NCI-H2196 treated with DMSO at 0.1 percent for 48 hours (cell line): ENCODE measurements at regions not wholly inside any gene's neighbourhood (a gene's known extent, or its start where the extent isn't known, plus 50 kb on each side); places are given as distances from the start of the nearest gene placed in this dataset.
"Not testable (repeated sequence)": the region's sequence is repeated elsewhere in the genome, so short reads cannot be mapped to it uniquely, and the experiment has no call there.

ENCODE experiments used
- DNase-seq: peaks from one replicate; lab custom pipeline; 2025; ENCODE audit not compliant: unreplicated experiment; lab: John Stamatoyannopoulos, UW

DNA sequence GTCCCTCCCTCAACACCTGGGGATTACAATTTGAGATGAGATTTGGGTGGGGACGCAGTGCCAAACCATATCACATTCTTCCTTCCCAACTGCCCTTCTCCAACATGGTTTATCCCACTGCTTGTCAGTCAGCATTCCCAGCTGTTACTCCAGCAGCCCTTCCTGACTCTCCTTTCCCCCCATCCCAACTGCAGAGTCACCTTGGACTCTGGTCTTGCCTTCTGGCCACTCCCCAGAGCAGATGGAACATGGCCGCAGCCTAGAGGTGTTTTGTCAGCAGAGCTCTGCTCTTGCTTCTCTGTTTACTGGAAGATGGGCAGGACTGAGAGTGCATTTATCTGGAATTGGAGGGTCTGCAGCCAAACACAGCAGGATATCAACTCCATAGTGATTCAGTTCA is 51.2 kb upstream of the MEX3C start:
- DNase-seq = no peak

DNA sequence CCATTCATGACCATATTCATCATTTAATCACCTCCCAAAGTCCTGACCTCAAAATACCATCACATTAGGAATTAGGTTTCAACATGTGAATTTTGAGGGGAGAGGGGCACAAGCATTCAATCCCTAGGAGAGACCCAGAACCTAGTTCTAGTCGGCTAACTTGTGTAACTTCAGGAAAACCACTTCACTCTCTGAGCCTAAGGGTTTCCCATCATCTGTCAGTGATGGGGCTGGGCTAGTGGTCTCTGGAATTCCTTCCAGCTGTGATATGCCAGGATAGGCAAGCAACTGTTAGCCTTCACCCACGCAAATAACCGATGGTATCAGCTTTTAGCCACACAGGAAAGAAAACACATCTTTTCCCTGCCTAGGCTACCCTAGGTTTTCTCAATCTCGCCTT is 52.5 kb upstream of the MEX3C start:
- no peak for DNase-seq

- no peak for DNase-seq
These were observed 53.1 kb upstream of the MEX3C start for GRCh38 chr18:51250458-51251024.

GRCh38 chr18:51251625-51252024 is 54.1 kb upstream of the MEX3C start:
- no peak for DNase-seq

GRCh38 chr18:51253476-51253875 is 56.0 kb upstream of the MEX3C start:
- DNase-seq = no peak

- DNase-seq = no peak
These were observed 58.2 kb upstream of the MEX3C start for GRCh38 chr18:51255693-51256092.

DNA sequence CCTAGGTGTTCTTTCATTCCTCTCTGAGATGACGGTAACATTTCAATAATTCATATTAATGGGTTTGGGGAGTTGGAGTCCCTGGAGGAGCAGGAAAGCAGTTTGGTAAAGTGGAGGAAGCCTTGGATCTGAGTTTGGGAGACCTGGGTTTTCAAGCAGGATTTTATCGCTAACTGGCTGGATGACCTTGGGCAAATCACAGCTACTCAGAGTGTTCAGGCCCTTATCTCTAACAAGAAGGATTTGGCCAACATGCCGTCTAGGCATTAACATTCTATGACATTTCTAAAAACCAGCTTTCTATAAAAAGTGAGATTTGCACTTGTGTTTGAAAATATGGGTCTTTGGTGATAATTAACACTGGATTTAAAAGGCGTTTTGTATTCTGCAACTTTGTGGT is 59.7 kb upstream of the MEX3C start:
- no peak for DNase-seq

GRCh38 chr18:51260118-51260517 is 62.6 kb upstream of the MEX3C start:
- DNase-seq = no peak

DNA sequence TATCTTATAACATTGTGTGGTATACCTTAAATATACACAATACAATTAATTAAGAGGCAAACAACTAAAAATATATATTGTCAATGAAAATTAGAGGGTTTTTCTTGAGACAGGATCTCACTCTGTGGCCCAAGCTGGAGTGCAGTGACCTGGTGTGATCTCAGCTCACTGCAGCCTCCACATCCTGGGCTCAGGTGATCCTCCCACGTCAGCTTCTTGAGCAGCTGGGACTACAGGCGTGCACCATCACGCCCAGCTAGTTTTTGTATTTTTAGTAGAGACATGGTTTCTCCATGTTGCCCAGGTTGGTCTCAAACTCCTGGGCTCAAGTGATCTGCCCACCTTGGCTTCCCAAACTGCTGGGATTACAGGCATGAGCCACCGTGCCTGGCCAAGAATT is 68.6 kb upstream of the MEX3C start:
- not testable (repeated sequence) for DNase-seq

GRCh38 chr18:51266773-51267172 is 69.3 kb upstream of the MEX3C start:
- DNase-seq = no peak

GRCh38 chr18:51273437-51273836 is 76.0 kb upstream of the MEX3C start:
- DNase-seq = no peak

- DNase-seq = no peak
These were observed 78.4 kb upstream of the MEX3C start for GRCh38 chr18:51275712-51276476.

DNA sequence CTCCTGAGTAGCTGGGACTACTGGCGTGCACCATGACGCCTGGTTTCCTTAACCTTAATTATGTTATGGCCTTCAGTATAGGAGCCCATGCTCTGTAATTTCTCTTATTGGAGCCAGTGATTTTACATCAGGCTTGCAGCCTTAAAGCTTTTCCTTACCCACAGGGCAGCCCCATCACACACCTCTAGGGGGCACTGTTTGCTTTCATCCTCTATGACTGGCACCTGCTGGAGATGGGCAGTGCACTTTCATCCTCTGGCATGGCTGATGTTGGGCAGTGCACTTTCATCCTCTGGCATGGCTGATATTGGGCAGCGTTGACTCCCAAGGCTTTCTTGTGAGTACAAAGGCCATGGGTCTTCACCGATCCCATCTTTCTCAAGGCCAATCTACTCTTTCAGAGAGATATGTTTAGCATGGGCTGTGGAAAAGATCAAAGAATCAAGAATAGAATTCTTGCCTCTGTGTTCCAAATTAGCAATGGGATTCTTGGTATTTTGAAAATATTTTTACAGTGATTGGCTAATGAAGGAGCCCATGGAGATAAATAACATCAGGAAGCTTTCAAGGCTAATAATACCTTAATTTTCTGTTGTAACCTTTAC is 80.7 kb upstream of the MEX3C start:
- no peak for DNase-seq

GRCh38 chr18:51279367-51279984 is 82.0 kb upstream of the MEX3C start:
- DNase-seq = no peak

- no peak for DNase-seq
These were observed 90.5 kb upstream of the MEX3C start for GRCh38 chr18:51287818-51288508.

- DNase-seq = no peak
These were observed 91.1 kb upstream of the MEX3C start for GRCh38 chr18:51288582-51288981.

- no peak for DNase-seq
These were observed 93.4 kb upstream of the MEX3C start for GRCh38 chr18:51290860-51291259.

DNA sequence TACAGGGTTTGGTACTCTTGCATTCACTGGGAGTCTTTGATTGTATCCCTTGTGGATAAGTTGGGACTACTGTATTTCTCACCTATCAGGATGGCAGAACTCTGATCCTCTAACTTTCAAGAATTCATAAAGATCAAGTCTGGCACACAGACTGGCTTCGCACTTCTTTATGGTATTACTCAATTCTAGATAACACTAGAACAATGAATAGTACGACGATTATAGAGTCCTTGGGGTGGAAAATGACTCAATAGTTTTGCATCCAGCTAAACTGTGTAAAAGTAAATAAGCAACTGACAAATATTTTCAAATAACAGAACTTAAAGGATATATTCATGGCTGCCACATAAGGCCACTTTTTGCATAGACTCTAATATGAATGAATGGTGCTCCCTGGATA is 103.4 kb upstream of the MEX3C start:
- DNase-seq = no peak

DNA sequence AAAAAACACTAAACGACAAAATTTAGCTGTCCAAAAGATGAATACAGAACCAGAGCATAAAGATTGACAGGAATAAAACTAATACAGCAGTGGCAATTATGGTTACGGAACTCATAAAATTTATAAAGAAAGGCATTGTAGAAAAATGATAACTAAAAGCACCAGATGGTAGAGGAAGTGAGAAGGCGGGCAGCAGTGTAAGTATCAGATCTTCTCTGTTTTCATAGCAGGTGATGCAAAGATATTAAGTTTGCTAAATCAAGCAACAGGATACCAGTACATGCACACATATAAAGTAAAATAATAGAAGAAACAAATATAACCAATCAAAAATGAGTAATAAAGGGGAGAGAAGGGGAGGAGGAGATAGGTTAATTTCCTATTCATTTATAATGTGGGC is 103.9 kb upstream of the MEX3C start:
- no peak for DNase-seq

DNA sequence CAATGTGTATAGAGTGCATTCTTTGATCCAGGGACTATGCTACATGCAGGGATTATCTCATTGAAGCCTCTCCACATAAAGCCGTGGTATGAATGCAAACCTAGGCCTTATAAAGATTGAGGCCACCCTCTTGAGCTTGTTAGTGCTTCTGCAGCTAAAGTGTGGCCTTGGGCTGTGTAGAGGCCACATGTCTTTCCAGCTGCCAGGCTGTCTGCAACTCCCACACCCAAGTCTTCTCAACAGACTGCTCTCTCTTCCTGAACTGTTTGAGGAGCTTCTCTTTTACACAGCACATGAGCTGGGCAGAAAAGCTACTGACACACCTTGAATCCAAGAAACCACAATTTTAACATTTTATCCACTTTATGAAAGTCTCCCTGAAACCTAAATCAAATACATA is 119.2 kb upstream of the MEX3C start:
- DNase-seq = no peak

- no peak for DNase-seq
These were observed 124.2 kb upstream of the MEX3C start for GRCh38 chr18:51321696-51322095.

DNA sequence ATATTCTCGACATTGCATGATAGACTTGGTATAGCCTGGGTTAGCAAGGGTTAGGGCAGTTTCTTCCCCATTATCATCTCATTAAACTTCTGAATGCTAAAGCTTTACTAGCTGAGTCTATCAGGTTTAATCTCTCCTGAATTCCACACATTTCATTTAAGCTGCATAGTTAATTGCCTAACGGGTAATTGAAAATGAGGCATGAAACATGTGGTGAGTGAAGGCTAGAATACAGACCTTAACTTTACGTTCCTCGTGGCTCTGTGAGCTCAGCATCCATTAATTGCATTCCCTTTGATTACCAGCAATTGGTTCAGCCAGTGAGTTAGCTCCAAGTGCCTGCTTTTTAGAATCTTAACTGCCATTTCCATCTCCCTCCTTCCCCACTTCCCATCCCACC is 126.5 kb upstream of the MEX3C start:
- DNase-seq = no peak
